CD4-positive, alpha-beta T cell treated with Interferon gamma for 1 hour (primary cell): ENCODE measurements at regions not wholly inside any gene's neighbourhood (a gene's known extent, or its start where the extent isn't known, plus 50 kb on each side); places are given as distances from the start of the nearest gene placed in this dataset.

Experiments
- DNase-seq: peaks from one replicate; pipeline ENCODE4 v3.0.0-alpha.2; 2020

- DNase-seq: no peak
Observed at GRCh38 chr1:172895050-172895460, 155.7 kb downstream of the TNFSF18 start.

GRCh38 chr1:172895761-172896160 lies 155.0 kb downstream of the TNFSF18 start:
- DNase-seq: no peak

GRCh38 chr1:172897738-172898137 lies 153.0 kb downstream of the TNFSF18 start:
- DNase-seq: no peak

- DNase-seq: no peak
Observed at GRCh38 chr1:172898866-172899265, 151.9 kb downstream of the TNFSF18 start.

GRCh38 chr1:172900376-172900997 lies 150.3 kb downstream of the TNFSF18 start:
- DNase-seq: no peak

- DNase-seq: no peak
Observed at GRCh38 chr1:172902200-172902599, 148.5 kb downstream of the TNFSF18 start.

GRCh38 chr1:172902861-172903381 lies 147.8 kb downstream of the TNFSF18 start:
- DNase-seq: no peak

GRCh38 chr1:172903581-172904220 lies 147.0 kb downstream of the TNFSF18 start:
- no peak for DNase-seq

GRCh38 chr1:172905452-172905851 lies 145.3 kb downstream of the TNFSF18 start:
- DNase-seq: no peak

GRCh38 chr1:172906778-172907592 lies 143.8 kb downstream of the TNFSF18 start:
- peak; percentile 1 for DNase-seq

- DNase-seq: no peak
Observed at GRCh38 chr1:172907834-172908326, 142.9 kb downstream of the TNFSF18 start.

GRCh38 chr1:172909606-172910326 lies 141.0 kb downstream of the TNFSF18 start:
- DNase-seq: no peak

- DNase-seq: no peak
Observed at GRCh38 chr1:172912765-172913260, 137.9 kb downstream of the TNFSF18 start.

GRCh38 chr1:172914501-172915144 lies 136.1 kb downstream of the TNFSF18 start:
- DNase-seq: no peak

- DNase-seq: no peak
Observed at GRCh38 chr1:172915271-172915670, 135.5 kb downstream of the TNFSF18 start.

GRCh38 chr1:172916116-172916515 lies 134.6 kb downstream of the TNFSF18 start:
- DNase-seq: no peak

GRCh38 chr1:172917972-172918371 lies 132.8 kb downstream of the TNFSF18 start:
- DNase-seq: no peak

- DNase-seq: no peak
Observed at GRCh38 chr1:172918478-172918877, 132.3 kb downstream of the TNFSF18 start.

- DNase-seq: no peak
Observed at GRCh38 chr1:172926070-172926469, 124.7 kb downstream of the TNFSF18 start.

- DNase-seq: no peak
Observed at GRCh38 chr1:172928412-172928811, 122.3 kb downstream of the TNFSF18 start.

- DNase-seq: no peak
Observed at GRCh38 chr1:172929006-172929405, 121.7 kb downstream of the TNFSF18 start.

GRCh38 chr1:172930142-172930541 lies 120.6 kb downstream of the TNFSF18 start:
- no peak for DNase-seq
